Right atrium auricular region (tissue), 2 donors: ENCODE measurements at regions not wholly inside any gene's neighbourhood (a gene's known extent, or its start where the extent isn't known, plus 50 kb on each side); places are given as distances from the start of the nearest gene placed in this dataset.

Source experiments
- DNase-seq: peaks from one replicate; pipeline ENCODE4 v3.0.0-alpha.2; 2019; ENCODE audit warnings: low spot score
- H3K27ac ChIP-seq, 2 donors: fragments of 200-600 bp; sonication (generic); 1 replicate in 1 of 2; 2 replicates in 1 of 2; pipeline ENCODE4 v1.5.1; 2016 to 2019
- H3K27me3 ChIP-seq, 2 donors: fragments of 200-600 bp; sonication (generic); one replicate each; pipeline versions ENCODE4 v1.5.1 to v1.6.0; 2017 to 2019
- H3K36me3 ChIP-seq: fragments of 200-600 bp; sonication (generic); one replicate; pipeline ENCODE4 v1.5.1; 2016
- H3K4me1 ChIP-seq, 2 donors: fragments of 200-600 bp; sonication (generic); one replicate each; pipeline versions ENCODE4 v1.5.1 to v1.6.0; 2017 to 2019
- H3K4me3 ChIP-seq, 2 donors: fragments of 200-600 bp; sonication (generic); 1 replicate in 1 of 2; 2 replicates in 1 of 2; pipeline ENCODE4 v1.5.1; 2017 to 2019; ENCODE audit warnings: mild to moderate bottlenecking in 1 of 2, moderate library complexity in 1 of 2
- H3K9me3 ChIP-seq, 2 donors: fragments of 200-600 bp; sonication (generic); one replicate each; pipeline ENCODE4 v1.5.1; 2019
- CTCF ChIP-seq, 2 donors: fragments of 200-600 bp; sonication (generic); IDR thresholded peaks; one replicate each; pipeline ENCODE4 v1.5.1; 2019; ENCODE audit warnings: antibody characterized with exemption in 2 of 2

GRCh38 chrX:109826954-109827708 lies 94.1 kb upstream of the ACSL4 start:
- Histone ChIP-seq H3K36me3 (no peaks in the 10 kb centered on the region), H3K4me3 (no peak overlapping the region), H3K4me1 (no peaks in the 10 kb centered on the region), H3K27me3 (no peaks in the 10 kb centered on the region), H3K9me3 (no peaks in the 10 kb centered on the region), H3K27ac (no peak overlapping the region)
- no peak for DNase-seq
- no peak for TF ChIP-seq CTCF (IDR thresholded peaks at IDR 0.05)

GRCh38 chrX:109827772-109828171 lies 94.7 kb upstream of the ACSL4 start:
- TF ChIP-seq CTCF (IDR thresholded peaks at IDR 0.05) = no peak
- no peaks in the 10 kb centered on the region for H3K9me3 ChIP-seq
- H3K27me3 ChIP-seq = no peaks in the 10 kb centered on the region
- H3K27ac ChIP-seq = no peak overlapping the region
- no peaks in the 10 kb centered on the region for H3K36me3 ChIP-seq
- no peak overlapping the region for H3K4me3 ChIP-seq
- H3K4me1 ChIP-seq = no peaks in the 10 kb centered on the region
- DNase-seq = no peak

GRCh38 chrX:109830157-109830703 lies 97.2 kb upstream of the ACSL4 start:
- no peaks in the 10 kb centered on the region for H3K9me3 ChIP-seq
- H3K27ac ChIP-seq = no peak overlapping the region
- no peaks in the 10 kb centered on the region for H3K36me3 ChIP-seq
- H3K4me3 ChIP-seq = no peak overlapping the region
- no peak for DNase-seq
- H3K27me3 ChIP-seq = no peaks in the 10 kb centered on the region
- H3K4me1 ChIP-seq = no peaks in the 10 kb centered on the region
- no peak for TF ChIP-seq CTCF (IDR thresholded peaks at IDR 0.05)

GRCh38 chrX:109830704-109831206 lies 97.7 kb upstream of the ACSL4 start:
- H3K4me1 ChIP-seq = no peaks in the 10 kb centered on the region
- no peak for DNase-seq
- TF ChIP-seq CTCF (IDR thresholded peaks at IDR 0.05) = no peak
- no peaks in the 10 kb centered on the region for H3K27me3 ChIP-seq
- no peak overlapping the region for H3K27ac ChIP-seq
- H3K36me3 ChIP-seq = no peaks in the 10 kb centered on the region
- no peaks in the 10 kb centered on the region for H3K9me3 ChIP-seq
- H3K4me3 ChIP-seq = no peak overlapping the region

- no peak overlapping the region for H3K27ac ChIP-seq
- no peak overlapping the region for H3K4me3 ChIP-seq
- H3K36me3 ChIP-seq = no peaks in the 10 kb centered on the region
- no peaks in the 10 kb centered on the region for H3K9me3 ChIP-seq
- H3K27me3 ChIP-seq = no peaks in the 10 kb centered on the region
- no peak for DNase-seq
- TF ChIP-seq CTCF (IDR thresholded peaks at IDR 0.05) = no peak
- no peaks in the 10 kb centered on the region for H3K4me1 ChIP-seq
Observed at GRCh38 chrX:109831326-109831985, 98.4 kb upstream of the ACSL4 start.
